ENCODE measurements at regions not wholly inside any gene's neighbourhood (a gene's known extent, or its start where the extent isn't known, plus 50 kb on each side); places are given as distances from the start of the nearest gene placed in this dataset.
"Not testable (repeated sequence)": the region's sequence is repeated elsewhere in the genome, so short reads cannot be mapped to it uniquely, and the experiment has no call there.

- Histone ChIP-seq H3K36me3 (ENCODE audit: control insufficient read depth in 2 of 2, insufficient read depth in 2 of 2, low read length in 1 of 2) (no peaks in the 10 kb centered on the region), H3K9me3 (ENCODE audit: control insufficient read depth in 2 of 2, insufficient read depth in 1 of 2, low read depth in 1 of 2, low read length in 1 of 2) (no peaks in the 10 kb centered on the region), H3K4me3 (ENCODE audit: low read depth in 1 of 2, low read length in 2 of 2) (no peak overlapping the region), H3K27ac (ENCODE audit: low read depth in 2 of 2, low read length in 1 of 2) (no peak overlapping the region), H3K27me3 (ENCODE audit: control insufficient read depth in 1 of 2, insufficient read depth in 2 of 2, low read length in 2 of 2) (no peaks in the 10 kb centered on the region), H3K4me1 (ENCODE audit: control insufficient read depth in 2 of 2, insufficient read depth in 2 of 2, low read length in 1 of 2) (no peaks in the 10 kb centered on the region)
- WGBS, 2 donors, result 74 to 76% methylated on average over 3 of the region's 3 CpGs
Observed at GRCh38 chr5:74976651-74977050, 75.7 kb downstream of the GCNT4 start.

- H3K27me3 ChIP-seq (ENCODE audit: control insufficient read depth in 1 of 2, insufficient read depth in 2 of 2, low read length in 2 of 2), result no peaks in the 10 kb centered on the region
- no peak overlapping the region for H3K27ac ChIP-seq (ENCODE audit: low read depth in 2 of 2, low read length in 1 of 2)
- H3K9me3 ChIP-seq (ENCODE audit: control insufficient read depth in 2 of 2, insufficient read depth in 1 of 2, low read depth in 1 of 2, low read length in 1 of 2), result no peaks in the 10 kb centered on the region
- H3K4me3 ChIP-seq (ENCODE audit: low read depth in 1 of 2, low read length in 2 of 2), result no peak overlapping the region
- H3K4me1 ChIP-seq (ENCODE audit: control insufficient read depth in 2 of 2, insufficient read depth in 2 of 2, low read length in 1 of 2), result no peaks in the 10 kb centered on the region
- WGBS, 2 donors, result 89 to 90% methylated on average over 3 of the region's 3 CpGs
- H3K36me3 ChIP-seq (ENCODE audit: control insufficient read depth in 2 of 2, insufficient read depth in 2 of 2, low read length in 1 of 2), result no peaks in the 10 kb centered on the region
Observed at GRCh38 chr5:74975582-74975981, 76.8 kb downstream of the GCNT4 start.

- H3K27ac ChIP-seq (ENCODE audit: low read depth in 2 of 2, low read length in 1 of 2), result no peak overlapping the region
- no peaks in the 10 kb centered on the region for H3K9me3 ChIP-seq (ENCODE audit: control insufficient read depth in 2 of 2, insufficient read depth in 1 of 2, low read depth in 1 of 2, low read length in 1 of 2)
- no peak overlapping the region for H3K4me3 ChIP-seq (ENCODE audit: low read depth in 1 of 2, low read length in 2 of 2)
- no peaks in the 10 kb centered on the region for H3K27me3 ChIP-seq (ENCODE audit: control insufficient read depth in 1 of 2, insufficient read depth in 2 of 2, low read length in 2 of 2)
- no peaks in the 10 kb centered on the region for H3K4me1 ChIP-seq (ENCODE audit: control insufficient read depth in 2 of 2, insufficient read depth in 2 of 2, low read length in 1 of 2)
- 50 to 52% methylated on average over 4 of the region's 4 CpGs for WGBS, 2 donors
- H3K36me3 ChIP-seq (ENCODE audit: control insufficient read depth in 2 of 2, insufficient read depth in 2 of 2, low read length in 1 of 2), result no peaks in the 10 kb centered on the region
Observed at GRCh38 chr5:74974451-74975091, 77.8 kb downstream of the GCNT4 start.

- Histone ChIP-seq H3K9me3 (ENCODE audit: control insufficient read depth in 2 of 2, insufficient read depth in 1 of 2, low read depth in 1 of 2, low read length in 1 of 2) (no peaks in the 10 kb centered on the region), H3K4me1 (ENCODE audit: control insufficient read depth in 2 of 2, insufficient read depth in 2 of 2, low read length in 1 of 2) (no peaks in the 10 kb centered on the region), H3K4me3 (ENCODE audit: low read depth in 1 of 2, low read length in 2 of 2) (no peak overlapping the region), H3K36me3 (ENCODE audit: control insufficient read depth in 2 of 2, insufficient read depth in 2 of 2, low read length in 1 of 2) (no peaks in the 10 kb centered on the region), H3K27ac (ENCODE audit: low read depth in 2 of 2, low read length in 1 of 2) (no peak overlapping the region), H3K27me3 (ENCODE audit: control insufficient read depth in 1 of 2, insufficient read depth in 2 of 2, low read length in 2 of 2) (no peaks in the 10 kb centered on the region)
- WGBS, 2 donors, result 86 to 90% methylated on average over 2 of the region's 2 CpGs
Observed at GRCh38 chr5:74973694-74974093, 78.7 kb downstream of the GCNT4 start.

- WGBS, 2 donors, result 89 to 95% methylated on average over 3 of the region's 3 CpGs
- Histone ChIP-seq H3K27ac (ENCODE audit: low read depth in 2 of 2, low read length in 1 of 2) (no peak overlapping the region), H3K27me3 (ENCODE audit: control insufficient read depth in 1 of 2, insufficient read depth in 2 of 2, low read length in 2 of 2) (no peaks in the 10 kb centered on the region), H3K36me3 (ENCODE audit: control insufficient read depth in 2 of 2, insufficient read depth in 2 of 2, low read length in 1 of 2) (no peaks in the 10 kb centered on the region), H3K9me3 (ENCODE audit: control insufficient read depth in 2 of 2, insufficient read depth in 1 of 2, low read depth in 1 of 2, low read length in 1 of 2) (no peaks in the 10 kb centered on the region), H3K4me1 (ENCODE audit: control insufficient read depth in 2 of 2, insufficient read depth in 2 of 2, low read length in 1 of 2) (no peaks in the 10 kb centered on the region), H3K4me3 (ENCODE audit: low read depth in 1 of 2, low read length in 2 of 2) (no peak overlapping the region)
Observed at GRCh38 chr5:74971947-74972460, 80.4 kb downstream of the GCNT4 start.

- not testable (repeated sequence) for H3K27me3 ChIP-seq (ENCODE audit: control insufficient read depth in 1 of 2, insufficient read depth in 2 of 2, low read length in 2 of 2); H3K4me1 ChIP-seq (ENCODE audit: control insufficient read depth in 2 of 2, insufficient read depth in 2 of 2, low read length in 1 of 2); H3K27ac ChIP-seq (ENCODE audit: low read depth in 2 of 2, low read length in 1 of 2); H3K9me3 ChIP-seq (ENCODE audit: control insufficient read depth in 2 of 2, insufficient read depth in 1 of 2, low read depth in 1 of 2, low read length in 1 of 2); H3K4me3 ChIP-seq (ENCODE audit: low read depth in 1 of 2, low read length in 2 of 2); H3K36me3 ChIP-seq (ENCODE audit: control insufficient read depth in 2 of 2, insufficient read depth in 2 of 2, low read length in 1 of 2)
- 70 to 75% methylated on average over 6 to 8 of the region's 8 CpGs for WGBS, 2 donors
Observed at GRCh38 chr5:74970891-74971290, 81.5 kb downstream of the GCNT4 start.

- no peaks in the 10 kb centered on the region for H3K4me1 ChIP-seq (ENCODE audit: control insufficient read depth in 2 of 2, insufficient read depth in 2 of 2, low read length in 1 of 2)
- WGBS, 2 donors, result 72 to 91% methylated on average over 3 of the region's 3 CpGs
- H3K9me3 ChIP-seq (ENCODE audit: control insufficient read depth in 2 of 2, insufficient read depth in 1 of 2, low read depth in 1 of 2, low read length in 1 of 2), result no peaks in the 10 kb centered on the region
- no peaks in the 10 kb centered on the region for H3K27me3 ChIP-seq (ENCODE audit: control insufficient read depth in 1 of 2, insufficient read depth in 2 of 2, low read length in 2 of 2)
- H3K36me3 ChIP-seq (ENCODE audit: control insufficient read depth in 2 of 2, insufficient read depth in 2 of 2, low read length in 1 of 2), result no peaks in the 10 kb centered on the region
- no peak overlapping the region for H3K27ac ChIP-seq (ENCODE audit: low read depth in 2 of 2, low read length in 1 of 2)
- H3K4me3 ChIP-seq (ENCODE audit: low read depth in 1 of 2, low read length in 2 of 2), result no peak overlapping the region
Observed at GRCh38 chr5:74969726-74970125, 82.6 kb downstream of the GCNT4 start.

GRCh38 chr5:74966141-74967026 lies 86.0 kb downstream of the GCNT4 start:
- H3K4me1 ChIP-seq (ENCODE audit: control insufficient read depth in 2 of 2, insufficient read depth in 2 of 2, low read length in 1 of 2), result no peaks in the 10 kb centered on the region

GRCh38 chr5:74963407-74963806 lies 89.0 kb downstream of the GCNT4 start:
- Histone ChIP-seq H3K27ac (ENCODE audit: low read depth in 2 of 2, low read length in 1 of 2) (no peak overlapping the region), H3K36me3 (ENCODE audit: control insufficient read depth in 2 of 2, insufficient read depth in 2 of 2, low read length in 1 of 2) (no peaks in the 10 kb centered on the region), H3K4me3 (ENCODE audit: low read depth in 1 of 2, low read length in 2 of 2) (no peak overlapping the region), H3K9me3 (ENCODE audit: control insufficient read depth in 2 of 2, insufficient read depth in 1 of 2, low read depth in 1 of 2, low read length in 1 of 2) (no peaks in the 10 kb centered on the region), H3K4me1 (ENCODE audit: control insufficient read depth in 2 of 2, insufficient read depth in 2 of 2, low read length in 1 of 2) (no peaks in the 10 kb centered on the region), H3K27me3 (ENCODE audit: control insufficient read depth in 1 of 2, insufficient read depth in 2 of 2, low read length in 2 of 2) (no peaks in the 10 kb centered on the region)
- 52 to 56% methylated on average over 3 of the region's 3 CpGs for WGBS, 2 donors

More at GRCh38 chr5:74966141-74967026, 86.0 kb downstream of the GCNT4 start:
- no peak overlapping the region for H3K4me3 ChIP-seq (ENCODE audit: low read depth in 1 of 2, low read length in 2 of 2)
- H3K36me3 ChIP-seq (ENCODE audit: control insufficient read depth in 2 of 2, insufficient read depth in 2 of 2, low read length in 1 of 2), result no peaks in the 10 kb centered on the region
- no peaks in the 10 kb centered on the region for H3K9me3 ChIP-seq (ENCODE audit: control insufficient read depth in 2 of 2, insufficient read depth in 1 of 2, low read depth in 1 of 2, low read length in 1 of 2)
- H3K27ac ChIP-seq (ENCODE audit: low read depth in 2 of 2, low read length in 1 of 2), result no peak overlapping the region
- no peaks in the 10 kb centered on the region for H3K27me3 ChIP-seq (ENCODE audit: control insufficient read depth in 1 of 2, insufficient read depth in 2 of 2, low read length in 2 of 2)
- 68 to 83% methylated on average over 6 of the region's 6 CpGs for WGBS, 2 donors
